IMR-90 (cell line): ENCODE measurements at regions not wholly inside any gene's neighbourhood (a gene's known extent, or its start where the extent isn't known, plus 50 kb on each side); places are given as distances from the start of the nearest gene placed in this dataset.

Experiments
- ATAC-seq: fragments of 200-7000 bp; cut with Tn5 transposase; 2 replicates; pipeline ENCODE4 v1.9.1; 2020; ENCODE audit warnings: low read depth, mild to moderate bottlenecking, moderate library complexity
- BruUV-seq: library from RNA; stranded (reverse); fragments of 400-500 nt; replicated peaks from 2 replicates; lab custom pipeline; 2021; lab: Mats Ljungman, UMichigan
- CTCF ChIA-PET: fragments of 300-600 bp; formaldehyde crosslinking; extraction: SDS; loops from one replicate; lab custom pipeline; 2021; ENCODE audit warnings: antibody characterized with exemption; lab: Yijun Ruan, JAX
- POLR2A ChIA-PET: fragments of 300-600 bp; sonication (Branson Sonifier 250); formaldehyde crosslinking; loops from one replicate; lab custom pipeline; 2022; ENCODE audit warnings: antibody characterized with exemption; ENCODE audit not compliant: unreplicated experiment; lab: Charles Lee
- DNase-seq: peaks from one replicate; pipeline ENCODE4 v3.0.0; 2013
- H2AFZ ChIP-seq: replicated peaks from 2 replicates; pipeline ENCODE3; 2013; ENCODE audit warnings: low read length, mild to moderate bottlenecking; ENCODE audit not compliant: poor library complexity
- H2AK5ac ChIP-seq: 2 replicates; pipeline ENCODE4 v1.6.1; 2013; ENCODE audit warnings: low read depth, low read length, inconsistent platforms
- H2AK9ac ChIP-seq: replicated peaks from 2 replicates; pipeline ENCODE3; 2013; ENCODE audit warnings: mild to moderate bottlenecking, low read depth, low read length, moderate library complexity; ENCODE audit not compliant: poor library complexity
- H2BK120ac ChIP-seq: 2 replicates; pipeline ENCODE4 v1.6.1; 2013; ENCODE audit warnings: low read depth, low read length, inconsistent platforms
- H2BK15ac ChIP-seq: 3 replicates; pipeline ENCODE4 v1.6.1; 2013; ENCODE audit warnings: low read depth, low read length, inconsistent platforms
- H2BK20ac ChIP-seq: 2 replicates; pipeline ENCODE4 v1.6.1; 2013; ENCODE audit warnings: low read depth, mild to moderate bottlenecking, inconsistent platforms, low read length, moderate library complexity
- H2BK5ac ChIP-seq: 2 replicates; pipeline ENCODE4 v1.6.1; 2013; ENCODE audit warnings: mild to moderate bottlenecking, low read depth, low read length, inconsistent platforms; ENCODE audit not compliant: poor library complexity, severe bottlenecking
- H3K14ac ChIP-seq: replicated peaks from 2 replicates; pipeline ENCODE4 v1.6.1; 2013; ENCODE audit warnings: low read depth, low read length, inconsistent platforms
- H3K18ac ChIP-seq: 2 replicates; pipeline ENCODE4 v1.6.1; 2013; ENCODE audit warnings: low read depth, low read length, control low read depth
- H3K23ac ChIP-seq: 2 replicates; pipeline ENCODE4 v1.6.1; 2013; ENCODE audit warnings: low read depth, low read length, inconsistent platforms
- H3K27ac ChIP-seq: 2 replicates; pipeline ENCODE4 v1.5.1; 2013; ENCODE audit warnings: mild to moderate bottlenecking, control low read depth, low read length; ENCODE audit not compliant: insufficient read depth
- H3K27me3 ChIP-seq: 2 replicates; pipeline ENCODE4 v1.6.1; 2013; ENCODE audit warnings: low read length; ENCODE audit not compliant: control insufficient read depth, insufficient read depth
- H3K36me3 ChIP-seq: 2 replicates; pipeline ENCODE4 v1.6.1; 2013; ENCODE audit warnings: low read length, mixed read lengths; ENCODE audit not compliant: control insufficient read depth, insufficient read depth
- H3K4ac ChIP-seq: 2 replicates; pipeline ENCODE4 v1.6.1; 2013; ENCODE audit warnings: low read depth, low read length, inconsistent platforms
- H3K4me1 ChIP-seq: 2 replicates; pipeline ENCODE4 v1.6.1; 2013; ENCODE audit warnings: low read length, mixed read lengths; ENCODE audit not compliant: control insufficient read depth, insufficient read depth
- H3K4me2 ChIP-seq: 2 replicates; pipeline ENCODE4 v1.6.1; 2013; ENCODE audit warnings: low read depth, mild to moderate bottlenecking, control low read depth, low read length, moderate library complexity
- H3K4me3 ChIP-seq: 2 replicates; pipeline ENCODE4 v1.5.1; 2013; ENCODE audit warnings: low read depth, mild to moderate bottlenecking, control low read depth, low read length, moderate library complexity; ENCODE audit not compliant: insufficient read depth
- H3K56ac ChIP-seq: 2 replicates; pipeline ENCODE4 v1.6.1; 2013; ENCODE audit warnings: low read length, inconsistent platforms; ENCODE audit not compliant: insufficient read depth; ENCODE audit errors: extremely low read depth
- H3K79me1 ChIP-seq, 2 experiments: 2 replicates each; pipeline ENCODE4 v1.6.1; 2013; ENCODE audit warnings: low read length in 2 of 2, inconsistent platforms in 1 of 2, low read depth in 1 of 2
- H3K9ac ChIP-seq: 2 replicates; pipeline ENCODE4 v1.6.1; 2013; ENCODE audit warnings: low read depth, low read length, control low read depth
- H3K9me1 ChIP-seq: 2 replicates; pipeline ENCODE4 v1.6.1; 2013; ENCODE audit warnings: low read length, inconsistent platforms; ENCODE audit not compliant: insufficient read depth
- H3K9me3 ChIP-seq: 2 replicates; pipeline ENCODE4 v1.6.1; 2013; ENCODE audit warnings: low read length; ENCODE audit not compliant: control insufficient read depth, insufficient read depth
- H4K20me1 ChIP-seq: 2 replicates; pipeline ENCODE4 v1.6.1; 2013; ENCODE audit warnings: low read length, inconsistent platforms; ENCODE audit not compliant: insufficient read depth
- H4K5ac ChIP-seq: 2 replicates; pipeline ENCODE4 v1.6.1; 2013; ENCODE audit warnings: mild to moderate bottlenecking, low read depth, low read length, control low read depth
- H4K8ac ChIP-seq, 2 experiments: 2 replicates each; pipeline ENCODE4 v1.6.1; 2013; ENCODE audit warnings: low read depth in 2 of 2, low read length in 2 of 2, control low read depth in 1 of 2, inconsistent platforms in 1 of 2
- H4K91ac ChIP-seq: 2 replicates; pipeline ENCODE4 v1.6.1; 2013; ENCODE audit warnings: low read depth, low read length, inconsistent platforms; ENCODE audit not compliant: insufficient read depth
- BHLHE40 ChIP-seq: fragments of 150-350 bp; IDR thresholded peaks from 2 replicates; pipeline ENCODE4 v1.6.1; 2016; ENCODE audit warnings: mild to moderate bottlenecking, low read depth, low read length
- CHD1 ChIP-seq: IDR thresholded peaks from 2 replicates; pipeline ENCODE4 v1.6.1; 2012; ENCODE audit warnings: low read depth, low read length, improper control_type of control experiment
- FOS ChIP-seq: fragments of 150-350 bp; IDR thresholded peaks from 2 replicates; pipeline ENCODE4 v1.6.1; 2016; ENCODE audit warnings: low read depth, low read length
- MAFK ChIP-seq: IDR thresholded peaks from 2 replicates; pipeline ENCODE4 v1.6.1; 2012; ENCODE audit warnings: low read depth, low read length, improper control_type of control experiment
- MAZ ChIP-seq: IDR thresholded peaks from 2 replicates; pipeline ENCODE4 v1.6.1; 2012; ENCODE audit warnings: low read depth, mild to moderate bottlenecking, low read length, improper control_type of control experiment, moderate library complexity, borderline replicate concordance
- MXI1 ChIP-seq: IDR thresholded peaks from 2 replicates; pipeline ENCODE4 v1.6.1; 2012; ENCODE audit warnings: low read depth, mild to moderate bottlenecking, low read length, moderate library complexity, borderline replicate concordance
- NFE2L2 ChIP-seq: fragments of 150-350 bp; IDR thresholded peaks from 2 replicates; pipeline ENCODE4 v1.6.1; 2016; ENCODE audit warnings: low read depth, mild to moderate bottlenecking, low read length
- POLR2A ChIP-seq: IDR thresholded peaks from 2 replicates; pipeline ENCODE4 v1.6.1; 2012; ENCODE audit warnings: mild to moderate bottlenecking, low read depth, low read length
- RAD21 ChIP-seq: IDR thresholded peaks from 2 replicates; pipeline ENCODE4 v1.6.1; 2012; ENCODE audit warnings: low read length, improper control_type of control experiment
- RCOR1 ChIP-seq: IDR thresholded peaks from 2 replicates; pipeline ENCODE4 v1.6.1; 2012; ENCODE audit warnings: mild to moderate bottlenecking, low read length, improper control_type of control experiment; ENCODE audit not compliant: insufficient replicate concordance
- RFX5 ChIP-seq: IDR thresholded peaks from 2 replicates; pipeline ENCODE4 v1.8.0; 2012; ENCODE audit warnings: low read depth, mild to moderate bottlenecking, low read length, moderate library complexity
- WGBS, 2 experiments: methylation state at CpG; one replicate each; pipeline versions ENCODE4 v1.1.5 to v1.1.7; 2013; ENCODE audit warnings: missing lambda C conversion rate in 2 of 2; ENCODE audit not compliant: insufficient read length in 1 of 2; ENCODE audit errors: extremely low coverage in 2 of 2; 5-methylcytosine and 5-hydroxymethylcytosine counted together
- dilution Hi-C: fragments of 300-500 bp; cut with HindIII; formaldehyde crosslinking; loops from one replicate; pipeline ENCODE4 v1.14.3; 2018; ENCODE audit warnings: low sequenced_read_pairs; ENCODE audit not compliant: unreplicated experiment
- in situ Hi-C: fragments of 300-500 bp; cut with MboI; formaldehyde crosslinking; loops from 3 replicates; pipeline ENCODE4 v1.14.3; 2019; ENCODE audit warnings: low sequenced_read_pairs, inconsistent platforms, mixed read lengths
- intact Hi-C: fragments of 100-400 bp; cut with micrococcal nuclease; formaldehyde crosslinking; loops from 2 replicates; pipeline ENCODE4 v1.10.0; 2022
- TF ChIP-seq, protein P1 (sequence below): fragments of 150-350 bp; IDR thresholded peaks from 2 replicates; pipeline ENCODE4 v1.6.1; 2016; ENCODE audit warnings: low read depth, mild to moderate bottlenecking, low read length, moderate library complexity, borderline replicate concordance
- TF ChIP-seq, protein P2 (sequence below): fragments of 150-350 bp; IDR thresholded peaks from 2 replicates; pipeline ENCODE4 v1.6.1; 2017; ENCODE audit warnings: mild to moderate bottlenecking, antibody characterized with exemption, low read length, low read depth

DNA sequence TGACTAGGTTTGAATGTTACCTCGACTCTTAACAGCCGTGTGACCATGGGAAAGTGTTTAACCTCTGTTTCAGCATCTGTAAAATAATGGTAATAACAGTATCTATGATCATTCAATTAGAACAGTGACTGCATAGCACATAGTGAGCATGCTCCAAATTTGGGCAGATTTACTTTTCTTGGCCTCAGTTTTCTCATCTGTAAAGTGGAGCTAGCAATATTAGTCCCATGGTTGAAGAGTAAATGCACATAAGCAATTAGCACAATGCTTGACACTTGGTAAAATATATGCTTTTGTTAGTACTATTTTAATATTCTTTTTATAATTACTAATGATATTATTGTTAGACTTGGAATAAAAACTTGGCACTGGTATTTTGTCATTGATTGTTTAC is 66.4 kb upstream of the TANC1 start:
- H3K14ac ChIP-seq = no peak overlapping the region
- no peak overlapping the region for H3K9ac ChIP-seq
- no peak overlapping the region for H2BK120ac ChIP-seq
- peak overlapping the region; percentile 34 for H2BK20ac ChIP-seq
- H2AK5ac ChIP-seq = no peak overlapping the region
- no peak overlapping the region for H4K91ac ChIP-seq
- H3K4me3 ChIP-seq = no peak overlapping the region
- no peak overlapping the region for H3K27ac ChIP-seq
- H3K56ac ChIP-seq = no peak overlapping the region
- H2AK9ac ChIP-seq = no peak overlapping the region
- H3K4me1 ChIP-seq = peaks cover 2% of the 10 kb centered on the region
- no peak overlapping the region for H3K4ac ChIP-seq
- no peak overlapping the region for H3K4me2 ChIP-seq
- H3K23ac ChIP-seq = no peak overlapping the region
- in situ Hi-C loops = no loop called here
- H3K9me1 ChIP-seq = no peaks in the 10 kb centered on the region; the same call in 1 of the 2 replicates
- WGBS, 2 experiments = no CpG with 5 or more reads among the region's 2 CpGs
- no peaks in the 10 kb centered on the region for H3K27me3 ChIP-seq
- H4K20me1 ChIP-seq = no peaks in the 10 kb centered on the region
- H3K36me3 ChIP-seq = no peaks in the 10 kb centered on the region
- no peak overlapping the region for H4K8ac ChIP-seq
- no peaks in the 10 kb centered on the region for H3K9me3 ChIP-seq
- H2BK15ac ChIP-seq = no peak overlapping the region
- no peaks in the 10 kb centered on the region for H3K79me1 ChIP-seq
- dilution Hi-C loops = loop anchor here (25.0 kb wide), 1 partner anchor 210 kb away; no protein-coding TSS in a partner anchor
- DNase-seq (no peak), ATAC-seq (no peak)
- POLR2A ChIA-PET = no interaction called here
- H4K5ac ChIP-seq = no peak overlapping the region
- intact Hi-C loops = loop anchor here (5.0 to 10.0 kb wide), 3 partner anchors 265 to 903 kb away; no protein-coding TSS in a partner anchor
- CTCF ChIA-PET = no interaction called here
- no peak for TF ChIP-seq RFX5
- TF ChIP-seq RAD21 = no peak
- no peak for TF ChIP-seq MXI1
- TF ChIP-seq CHD1 = no peak
- TF ChIP-seq POLR2A = no peak
- TF ChIP-seq, protein P1, sequence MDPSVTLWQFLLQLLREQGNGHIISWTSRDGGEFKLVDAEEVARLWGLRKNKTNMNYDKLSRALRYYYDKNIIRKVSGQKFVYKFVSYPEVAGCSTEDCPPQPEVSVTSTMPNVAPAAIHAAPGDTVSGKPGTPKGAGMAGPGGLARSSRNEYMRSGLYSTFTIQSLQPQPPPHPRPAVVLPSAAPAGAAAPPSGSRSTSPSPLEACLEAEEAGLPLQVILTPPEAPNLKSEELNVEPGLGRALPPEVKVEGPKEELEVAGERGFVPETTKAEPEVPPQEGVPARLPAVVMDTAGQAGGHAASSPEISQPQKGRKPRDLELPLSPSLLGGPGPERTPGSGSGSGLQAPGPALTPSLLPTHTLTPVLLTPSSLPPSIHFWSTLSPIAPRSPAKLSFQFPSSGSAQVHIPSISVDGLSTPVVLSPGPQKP = no peak
- TF ChIP-seq MAFK = no peak
- TF ChIP-seq BHLHE40 = no peak
- TF ChIP-seq, protein P2, sequence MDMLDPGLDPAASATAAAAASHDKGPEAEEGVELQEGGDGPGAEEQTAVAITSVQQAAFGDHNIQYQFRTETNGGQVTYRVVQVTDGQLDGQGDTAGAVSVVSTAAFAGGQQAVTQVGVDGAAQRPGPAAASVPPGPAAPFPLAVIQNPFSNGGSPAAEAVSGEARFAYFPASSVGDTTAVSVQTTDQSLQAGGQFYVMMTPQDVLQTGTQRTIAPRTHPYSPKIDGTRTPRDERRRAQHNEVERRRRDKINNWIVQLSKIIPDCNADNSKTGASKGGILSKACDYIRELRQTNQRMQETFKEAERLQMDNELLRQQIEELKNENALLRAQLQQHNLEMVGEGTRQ = no peak
- no peak for TF ChIP-seq RCOR1
- TF ChIP-seq FOS = no peak
- TF ChIP-seq NFE2L2 = no peak
- no peak for TF ChIP-seq MAZ
- no TSS peak for BruUV-seq
- no peak overlapping the region for H3K18ac ChIP-seq
- H2AFZ ChIP-seq = no peak overlapping the region
- H2BK5ac ChIP-seq = no peak overlapping the region
